ENCODE measurements at regions not wholly inside any gene's neighbourhood (a gene's known extent, or its start where the extent isn't known, plus 50 kb on each side); places are given as distances from the start of the nearest gene placed in this dataset.

DNA sequence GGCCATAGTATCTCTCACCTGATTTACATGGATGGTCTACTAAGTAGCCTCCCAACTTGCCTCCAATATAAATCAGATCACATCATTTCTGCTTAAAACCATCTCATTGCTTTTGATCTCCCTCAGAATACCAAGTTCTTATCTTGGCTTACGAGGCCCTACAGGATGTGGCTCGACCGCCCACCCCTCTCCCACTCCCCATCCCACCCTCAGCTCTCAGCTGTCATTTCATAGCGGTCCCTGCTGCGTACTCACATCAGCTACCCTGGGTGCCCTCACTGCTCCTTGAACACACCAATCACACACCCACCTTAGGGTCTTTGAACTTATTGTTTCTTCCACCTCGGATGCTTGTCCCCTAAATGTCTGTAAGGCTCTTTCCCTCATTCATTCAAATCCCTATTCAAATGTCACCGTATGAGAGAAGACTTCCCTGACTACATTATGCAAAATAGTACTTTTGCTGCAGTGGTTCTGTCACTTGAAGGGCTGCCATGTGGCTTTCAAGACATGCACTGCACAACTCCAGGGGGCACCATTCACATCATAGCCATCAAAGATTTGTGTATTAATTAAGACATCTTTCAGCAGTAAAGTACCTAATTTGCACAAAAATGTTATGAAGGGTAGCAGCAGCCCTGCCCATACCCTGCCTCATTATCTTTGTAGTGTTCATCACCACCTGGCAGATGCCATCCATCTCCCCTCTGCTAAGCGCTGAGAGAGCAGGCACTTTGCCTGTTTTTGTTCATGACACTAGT lies 171.1 kb downstream of the ENC1 start:
- Histone ChIP-seq H3K9me3 (ENCODE audit: low read length) (no peaks in the 10 kb centered on the region), H3K4me3 (ENCODE audit: low read length) (no peak overlapping the region), H2AFZ (ENCODE audit: low read length) (no peak overlapping the region), H3K36me3 (ENCODE audit: low read depth, low read length) (no peaks in the 10 kb centered on the region), H4K20me1 (ENCODE audit: low read length) (no peaks in the 10 kb centered on the region), H3K79me2 (ENCODE audit: low read length) (no peaks in the 10 kb centered on the region), H3K9me2 (replicated peaks; ENCODE audit: low read length) (no peaks in the 10 kb centered on the region), H3K27me3 (ENCODE audit: low read length) (no peaks in the 10 kb centered on the region), H3K9ac (ENCODE audit: low read length) (no peak overlapping the region), H3F3A (ENCODE audit: low read length, unreplicated experiment) (no peaks in the 10 kb centered on the region), H3K27ac (ENCODE audit: low read length) (no peak overlapping the region), H3K4me2 (ENCODE audit: low read length) (no peak overlapping the region), H3K4me1 (ENCODE audit: insufficient read depth, low read length) (no peaks in the 10 kb centered on the region)
- TF ChIP-seq EZH2 (IDR thresholded peaks at IDR 0.05; ENCODE audit: low read length, unreplicated experiment), result no peak
- TF ChIP-seq EZH2phosphoT487 (IDR thresholded peaks at IDR 0.05; ENCODE audit: borderline replicate concordance, low read length), result no peak
- TF ChIP-seq CTCF (conservative IDR thresholded peaks at IDR 0.05; ENCODE audit: low read depth, low read length), result no peak
- DNase-seq (no peak), ATAC-seq (no peak)
- CTCF ChIA-PET, result no interaction called here
- intact Hi-C loops (cut with micrococcal nuclease), result no loop called here
- no TSS peak for BruUV-seq (replicated peaks)
- POLR2A ChIA-PET (ENCODE audit: unreplicated experiment), result no interaction called here

DNA sequence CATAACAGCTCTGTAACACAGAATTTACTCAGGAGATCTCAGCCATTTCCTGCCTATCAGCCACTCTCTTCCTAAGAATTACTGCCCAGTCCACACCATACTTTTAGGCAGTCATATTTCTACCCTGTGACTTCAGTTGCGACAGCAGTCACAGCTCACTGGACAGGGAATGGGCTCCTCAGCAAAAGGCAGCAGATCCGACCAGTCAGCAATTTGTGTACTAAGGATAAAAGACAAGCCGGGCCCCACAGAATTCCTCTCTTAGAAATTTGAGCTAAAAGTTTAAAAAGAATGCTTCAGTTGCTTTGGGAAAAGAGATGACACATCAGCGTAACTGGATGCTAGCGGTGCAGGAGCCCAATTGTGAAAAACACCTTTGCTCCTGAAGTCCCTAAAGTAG lies 172.1 kb downstream of the ENC1 start:
- H3K27ac ChIP-seq (ENCODE audit: low read length), result no peak overlapping the region
- no peaks in the 10 kb centered on the region for H3K79me2 ChIP-seq (ENCODE audit: low read length)
- no peaks in the 10 kb centered on the region for H3K9me2 ChIP-seq (replicated peaks; ENCODE audit: low read length)
- no peak overlapping the region for H3K4me3 ChIP-seq (ENCODE audit: low read length)
- BruUV-seq (replicated peaks), result no TSS peak
- H2AFZ ChIP-seq (ENCODE audit: low read length), result no peak overlapping the region
- ChIA-PET CTCF (no interaction called here), POLR2A (ENCODE audit: unreplicated experiment) (no interaction called here)
- intact Hi-C loops (cut with micrococcal nuclease), result no loop called here
- no peaks in the 10 kb centered on the region for H3K27me3 ChIP-seq (ENCODE audit: low read length)
- no peak for ATAC-seq
- no peaks in the 10 kb centered on the region for H3F3A ChIP-seq (ENCODE audit: low read length, unreplicated experiment)
- no peak overlapping the region for H3K4me2 ChIP-seq (ENCODE audit: low read length)
- no peak overlapping the region for H3K9ac ChIP-seq (ENCODE audit: low read length)
- H3K4me1 ChIP-seq (ENCODE audit: insufficient read depth, low read length), result no peaks in the 10 kb centered on the region
- TF ChIP-seq EZH2phosphoT487 (IDR thresholded peaks at IDR 0.05; ENCODE audit: borderline replicate concordance, low read length) (no peak), CTCF (conservative IDR thresholded peaks at IDR 0.05; ENCODE audit: low read depth, low read length) (no peak), EZH2 (IDR thresholded peaks at IDR 0.05; ENCODE audit: low read length, unreplicated experiment) (no peak)
- no peaks in the 10 kb centered on the region for H3K36me3 ChIP-seq (ENCODE audit: low read depth, low read length)
- H4K20me1 ChIP-seq (ENCODE audit: low read length), result no peaks in the 10 kb centered on the region
- H3K9me3 ChIP-seq (ENCODE audit: low read length), result no peaks in the 10 kb centered on the region
- no peak for DNase-seq

DNA sequence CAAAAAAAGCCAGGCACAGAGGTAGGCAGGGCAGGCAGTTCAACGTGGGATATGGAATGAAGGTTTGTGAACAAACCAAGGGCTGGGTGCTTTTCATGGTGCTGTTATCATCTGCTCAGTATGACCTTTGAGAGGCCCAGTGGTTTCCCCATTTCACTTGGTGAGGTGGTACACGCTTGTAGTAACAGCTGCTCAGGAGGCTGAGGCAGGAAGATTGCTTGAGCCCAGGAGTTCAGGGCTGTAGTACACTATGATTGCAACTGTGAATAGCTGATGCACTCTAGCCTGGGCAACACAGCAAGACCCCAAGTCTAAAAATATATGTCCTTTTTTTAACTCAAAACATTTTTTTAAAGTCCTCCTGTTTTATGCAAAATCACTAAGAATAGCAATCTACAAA lies 174.8 kb downstream of the ENC1 start:
- no peaks in the 10 kb centered on the region for H3K9me3 ChIP-seq (ENCODE audit: low read length)
- BruUV-seq (replicated peaks), result no TSS peak
- POLR2A ChIA-PET (ENCODE audit: unreplicated experiment), result no interaction called here
- H3K79me2 ChIP-seq (ENCODE audit: low read length), result no peaks in the 10 kb centered on the region
- no peaks in the 10 kb centered on the region for H3K27me3 ChIP-seq (ENCODE audit: low read length)
- CTCF ChIA-PET, result no interaction called here
- H3K36me3 ChIP-seq (ENCODE audit: low read depth, low read length), result no peaks in the 10 kb centered on the region
- H3K4me1 ChIP-seq (ENCODE audit: insufficient read depth, low read length), result no peaks in the 10 kb centered on the region
- no peak for ATAC-seq
- no peaks in the 10 kb centered on the region for H3K9me2 ChIP-seq (replicated peaks; ENCODE audit: low read length)
- no peak overlapping the region for H3K27ac ChIP-seq (ENCODE audit: low read length)
- H3F3A ChIP-seq (ENCODE audit: low read length, unreplicated experiment), result no peaks in the 10 kb centered on the region
- TF ChIP-seq CTCF (conservative IDR thresholded peaks at IDR 0.05; ENCODE audit: low read depth, low read length) (no peak), EZH2 (IDR thresholded peaks at IDR 0.05; ENCODE audit: low read length, unreplicated experiment) (no peak), EZH2phosphoT487 (IDR thresholded peaks at IDR 0.05; ENCODE audit: borderline replicate concordance, low read length) (no peak)
- no peak overlapping the region for H3K4me2 ChIP-seq (ENCODE audit: low read length)
- H3K4me3 ChIP-seq (ENCODE audit: low read length), result no peak overlapping the region
- no peak for DNase-seq
- no peaks in the 10 kb centered on the region for H4K20me1 ChIP-seq (ENCODE audit: low read length)
- H3K9ac ChIP-seq (ENCODE audit: low read length), result no peak overlapping the region
- no peak overlapping the region for H2AFZ ChIP-seq (ENCODE audit: low read length)
- intact Hi-C loops (cut with micrococcal nuclease), result no loop called here
